Tibial nerve (tissue), 4 donors: ENCODE measurements at regions not wholly inside any gene's neighbourhood (a gene's known extent, or its start where the extent isn't known, plus 50 kb on each side); places are given as distances from the start of the nearest gene placed in this dataset.

Experiments used
- EP300 ChIP-seq, 2 donors: sonication (generic); formaldehyde crosslinking; IDR thresholded peaks; one replicate each; pipeline ENCODE4 v1.6.1; 2017; ENCODE audit warnings: antibody characterized with exemption in 2 of 2, mild to moderate bottlenecking in 1 of 2
- POLR2A ChIP-seq, 2 donors: fragments of 450-650 bp; IDR thresholded peaks; one replicate each; pipeline ENCODE4 v1.6.1; 2017; ENCODE audit warnings: antibody characterized with exemption in 2 of 2, mild to moderate bottlenecking in 2 of 2, moderate library complexity in 2 of 2
- TF ChIP-seq, protein P1 (sequence below), 5 experiments: fragments of 200-600 bp in 3 of 5; fragments of 450-650 bp in 2 of 5; sonication (generic) in 3 of 5; IDR thresholded peaks; one replicate each; pipeline ENCODE4 v1.5.1; 2016 to 2019; ENCODE audit warnings: antibody characterized with exemption in 5 of 5, mild to moderate bottlenecking in 3 of 5, moderate library complexity in 2 of 5

DNA sequence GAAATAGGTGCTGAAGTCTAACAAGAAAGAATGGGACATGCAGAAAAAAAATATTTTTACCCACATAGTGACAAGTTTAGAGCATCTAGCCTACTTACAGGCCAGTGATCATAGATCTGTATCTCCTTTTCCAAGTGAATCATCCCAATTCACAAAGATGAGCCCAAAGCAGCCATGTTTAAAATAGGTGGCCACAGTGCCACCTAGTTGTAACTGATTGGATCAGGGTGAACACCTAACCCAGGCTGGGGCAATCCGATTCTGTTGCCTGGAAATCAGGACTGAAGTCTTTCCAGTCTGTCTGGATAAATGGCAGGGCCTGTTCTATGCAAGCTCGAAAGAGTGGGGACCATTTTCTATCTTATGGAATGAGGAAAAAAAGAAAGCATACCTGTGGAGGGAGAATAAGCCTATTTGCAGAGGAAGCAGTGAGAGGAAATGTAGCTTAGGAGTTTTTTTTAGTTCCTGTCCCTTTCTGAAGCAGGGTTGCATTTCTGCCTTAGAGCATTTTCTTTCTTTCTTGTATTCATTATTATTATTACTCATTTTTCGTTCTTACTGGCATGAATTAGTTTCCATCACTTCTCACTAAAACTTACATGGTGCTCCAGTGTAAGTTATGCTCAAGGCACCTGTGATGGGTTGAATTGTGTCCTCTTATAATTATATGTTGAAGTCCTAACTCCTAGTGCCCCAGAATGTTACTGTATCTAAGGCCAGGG, 113.2 kb upstream of the RAG2 start:
- TF ChIP-seq, protein P1, sequence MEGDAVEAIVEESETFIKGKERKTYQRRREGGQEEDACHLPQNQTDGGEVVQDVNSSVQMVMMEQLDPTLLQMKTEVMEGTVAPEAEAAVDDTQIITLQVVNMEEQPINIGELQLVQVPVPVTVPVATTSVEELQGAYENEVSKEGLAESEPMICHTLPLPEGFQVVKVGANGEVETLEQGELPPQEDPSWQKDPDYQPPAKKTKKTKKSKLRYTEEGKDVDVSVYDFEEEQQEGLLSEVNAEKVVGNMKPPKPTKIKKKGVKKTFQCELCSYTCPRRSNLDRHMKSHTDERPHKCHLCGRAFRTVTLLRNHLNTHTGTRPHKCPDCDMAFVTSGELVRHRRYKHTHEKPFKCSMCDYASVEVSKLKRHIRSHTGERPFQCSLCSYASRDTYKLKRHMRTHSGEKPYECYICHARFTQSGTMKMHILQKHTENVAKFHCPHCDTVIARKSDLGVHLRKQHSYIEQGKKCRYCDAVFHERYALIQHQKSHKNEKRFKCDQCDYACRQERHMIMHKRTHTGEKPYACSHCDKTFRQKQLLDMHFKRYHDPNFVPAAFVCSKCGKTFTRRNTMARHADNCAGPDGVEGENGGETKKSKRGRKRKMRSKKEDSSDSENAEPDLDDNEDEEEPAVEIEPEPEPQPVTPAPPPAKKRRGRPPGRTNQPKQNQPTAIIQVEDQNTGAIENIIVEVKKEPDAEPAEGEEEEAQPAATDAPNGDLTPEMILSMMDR (IDR thresholded peaks at IDR 0.05) = no peak
- no peak for TF ChIP-seq EP300 (IDR thresholded peaks at IDR 0.05)
- no peak for TF ChIP-seq POLR2A (IDR thresholded peaks at IDR 0.05)
